ENCODE measurements at regions not wholly inside any gene's neighbourhood (a gene's known extent, or its start where the extent isn't known, plus 50 kb on each side); places are given as distances from the start of the nearest gene placed in this dataset.

GRCh38 chr5:116358015-116358523 is 216.6 kb downstream of the SEMA6A start:
- no peak for DNase-seq (ENCODE audit: low read depth)
- TF ChIP-seq CTCF (conservative IDR thresholded peaks at IDR 0.05; ENCODE audit: low read length): no peak
- H3K4me3 ChIP-seq (ENCODE audit: low read length): no peak overlapping the region

GRCh38 chr5:116355819-116356601 is 218.6 kb downstream of the SEMA6A start:
- no peak for TF ChIP-seq CTCF (conservative IDR thresholded peaks at IDR 0.05; ENCODE audit: low read length)
- no peak for DNase-seq (ENCODE audit: low read depth)
- H3K4me3 ChIP-seq (ENCODE audit: low read length): no peak overlapping the region

GRCh38 chr5:116354699-116355098 is 219.9 kb downstream of the SEMA6A start:
- DNase-seq (ENCODE audit: low read depth): no peak
- H3K4me3 ChIP-seq (ENCODE audit: low read length): no peak overlapping the region
- TF ChIP-seq CTCF (conservative IDR thresholded peaks at IDR 0.05; ENCODE audit: low read length): no peak

- TF ChIP-seq CTCF (conservative IDR thresholded peaks at IDR 0.05; ENCODE audit: low read length): no peak
- no peak overlapping the region for H3K4me3 ChIP-seq (ENCODE audit: low read length)
- DNase-seq (ENCODE audit: low read depth): no peak
Observed at GRCh38 chr5:116347657-116348056, 227.0 kb downstream of the SEMA6A start.

GRCh38 chr5:116343961-116344360 is 230.7 kb downstream of the SEMA6A start:
- H3K4me3 ChIP-seq (ENCODE audit: low read length): no peak overlapping the region
- TF ChIP-seq CTCF (conservative IDR thresholded peaks at IDR 0.05; ENCODE audit: low read length): no peak
- no peak for DNase-seq (ENCODE audit: low read depth)

Measured in AG10803 (cell line).